GM21447 (cell line): ENCODE measurements at regions not wholly inside any gene's neighbourhood (a gene's known extent, or its start where the extent isn't known, plus 50 kb on each side); places are given as distances from the start of the nearest gene placed in this dataset.
"Not testable (repeated sequence)": the region's sequence is repeated elsewhere in the genome, so short reads cannot be mapped to it uniquely, and the experiment has no call there.

Experiments used
- ATAC-seq: cut with Tn5 transposase; IDR thresholded peaks from one replicate; pipeline ENCODE4 v1.9.1; 2021; ENCODE audit not compliant: unreplicated experiment

DNA sequence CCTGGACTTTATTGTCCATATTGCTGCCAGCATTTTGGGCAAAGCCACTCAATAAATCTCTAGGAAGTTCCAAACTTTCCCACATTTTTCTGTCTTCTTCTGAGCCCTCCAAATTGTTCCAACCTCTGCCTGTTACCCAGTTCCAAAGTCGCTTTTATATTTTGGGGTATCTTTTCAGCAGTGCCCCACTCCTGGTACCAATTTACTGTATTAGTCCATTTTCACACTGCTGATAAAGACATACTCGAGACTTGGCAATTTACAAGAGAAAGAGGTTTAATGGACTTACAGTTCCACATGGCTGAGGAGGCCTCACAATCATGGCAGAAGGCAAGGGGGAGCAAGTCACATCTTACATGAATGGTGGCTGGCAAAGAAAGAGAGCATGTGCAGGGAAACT is 53.4 kb downstream of the AHSP start:
- ATAC-seq = not testable (repeated sequence)

GRCh38 chr16:31601737-31602384 is 74.2 kb downstream of the AHSP start:
- ATAC-seq = not testable (repeated sequence)

GRCh38 chr16:31618130-31618529 is 90.4 kb downstream of the AHSP start:
- ATAC-seq = no peak

- no peak for ATAC-seq
Observed at GRCh38 chr16:31636433-31636832, 108.7 kb downstream of the AHSP start.

DNA sequence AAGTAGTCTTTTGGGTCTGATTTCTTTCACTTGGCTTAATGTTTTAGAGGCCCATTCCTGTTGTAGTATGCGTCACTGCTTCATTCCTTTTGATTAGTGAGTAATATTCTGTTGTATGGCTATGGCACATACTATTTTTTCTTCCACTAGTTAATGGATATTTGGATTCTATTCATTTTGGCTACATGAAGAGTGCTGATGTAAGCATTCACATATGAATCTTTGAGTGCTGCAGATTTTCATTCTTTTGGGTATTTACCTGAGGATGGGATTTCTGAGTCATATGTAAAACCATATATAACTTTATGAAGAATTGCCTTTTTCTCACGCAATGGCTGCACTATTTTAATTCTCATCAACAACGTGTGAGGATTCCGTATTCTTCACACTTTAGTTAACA is 113.6 kb downstream of the AHSP start:
- no peak for ATAC-seq

DNA sequence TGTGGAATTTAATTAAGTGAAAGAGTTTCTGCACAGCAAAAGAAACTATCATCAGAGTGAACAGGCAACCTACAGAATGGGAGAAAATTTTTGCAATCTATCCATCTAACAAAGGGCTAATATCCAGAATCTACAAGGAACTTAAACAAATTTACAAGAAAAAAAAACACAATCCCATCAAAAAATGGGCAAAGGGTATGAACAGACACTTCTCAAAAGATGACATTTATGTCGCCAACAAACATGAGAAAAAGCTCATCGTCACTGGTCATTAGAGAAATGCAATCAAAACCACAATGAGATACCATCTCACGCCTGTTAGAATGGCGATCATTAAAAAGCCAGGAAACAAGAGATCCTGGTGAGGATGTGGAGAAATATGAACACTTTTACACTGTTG is 128.0 kb downstream of the AHSP start:
- ATAC-seq = not testable (repeated sequence)

- ATAC-seq = no peak
Observed at GRCh38 chr16:31664683-31665482, 137.2 kb downstream of the AHSP start.

- no peak for ATAC-seq
Observed at GRCh38 chr16:31674686-31675085, 147.0 kb downstream of the AHSP start.

GRCh38 chr16:31676731-31677130 is 149.0 kb downstream of the AHSP start:
- ATAC-seq = no peak

GRCh38 chr16:31678649-31679325 is 151.1 kb downstream of the AHSP start:
- no peak for ATAC-seq

- not testable (repeated sequence) for ATAC-seq
Observed at GRCh38 chr16:31689331-31689730, 161.6 kb downstream of the AHSP start.

DNA sequence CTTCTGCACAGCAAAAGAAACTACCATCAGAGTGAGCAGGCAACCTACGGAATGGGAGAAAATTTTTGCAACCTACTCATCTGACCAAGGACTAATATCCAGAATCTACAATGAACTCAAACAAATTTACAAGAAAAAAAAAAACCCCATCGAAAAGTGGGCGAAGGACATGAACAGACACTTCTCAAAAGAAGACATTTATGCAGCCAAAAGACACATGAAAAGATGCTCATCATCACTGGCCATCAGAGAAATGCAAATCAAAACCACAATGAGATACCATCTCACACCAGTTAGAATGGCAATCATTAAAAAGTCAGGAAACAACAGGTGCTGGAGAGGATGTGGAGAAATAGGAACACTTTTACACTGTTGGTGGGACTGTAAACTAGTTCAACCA is 164.6 kb downstream of the AHSP start:
- not testable (repeated sequence) for ATAC-seq

DNA sequence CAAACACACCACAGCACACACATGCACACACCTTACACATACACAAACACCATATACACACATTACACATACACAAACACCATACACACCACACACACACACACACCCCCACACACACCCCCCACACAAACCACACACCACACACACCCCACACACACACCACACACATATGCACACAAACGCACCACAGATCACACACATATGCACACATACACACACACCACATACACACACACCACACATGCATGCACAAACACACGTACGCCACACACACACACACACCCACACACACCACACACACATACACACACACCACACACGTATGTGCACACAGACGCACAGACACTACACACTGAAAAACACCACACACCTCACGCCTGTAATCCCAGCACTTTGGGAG is 166.0 kb downstream of the AHSP start:
- no peak for ATAC-seq

DNA sequence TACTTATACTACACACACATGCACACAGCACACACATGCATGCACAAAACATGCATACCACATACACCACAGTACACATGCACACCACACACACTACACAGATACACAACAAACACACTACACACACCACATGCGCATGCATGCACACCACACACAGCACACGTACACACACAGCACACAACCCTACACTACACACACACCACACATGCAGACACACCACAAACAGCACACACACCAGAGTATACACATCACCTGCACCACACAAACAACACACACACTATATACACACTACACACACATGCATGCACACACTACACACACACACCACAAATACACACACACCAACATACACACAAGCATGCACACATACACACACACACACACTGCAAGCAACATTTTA is 166.8 kb downstream of the AHSP start:
- no peak for ATAC-seq

DNA sequence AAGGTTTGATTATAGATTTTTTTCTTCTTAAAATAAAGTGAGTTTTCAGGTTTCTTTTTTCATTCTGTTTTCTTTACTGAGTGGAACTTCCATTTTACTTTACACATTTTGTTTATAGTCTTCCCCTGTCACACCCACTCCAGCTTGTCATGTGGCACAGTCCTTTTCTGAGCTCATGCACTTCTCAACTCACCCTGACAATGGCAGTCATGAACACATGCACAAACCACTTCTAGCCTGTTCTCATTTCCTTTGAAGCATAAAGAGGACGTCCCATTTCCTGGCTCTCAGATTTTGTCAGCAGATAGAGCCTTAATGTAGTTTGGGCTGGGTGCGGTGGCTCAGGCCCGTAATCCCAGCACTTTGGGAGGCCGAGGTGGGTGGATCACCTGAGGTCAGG is 168.0 kb downstream of the AHSP start:
- ATAC-seq = no peak

- ATAC-seq = no peak
Observed at GRCh38 chr16:31696968-31697743, 169.5 kb downstream of the AHSP start.

- no peak for ATAC-seq
Observed at GRCh38 chr16:31697744-31698125, 170.0 kb downstream of the AHSP start.

DNA sequence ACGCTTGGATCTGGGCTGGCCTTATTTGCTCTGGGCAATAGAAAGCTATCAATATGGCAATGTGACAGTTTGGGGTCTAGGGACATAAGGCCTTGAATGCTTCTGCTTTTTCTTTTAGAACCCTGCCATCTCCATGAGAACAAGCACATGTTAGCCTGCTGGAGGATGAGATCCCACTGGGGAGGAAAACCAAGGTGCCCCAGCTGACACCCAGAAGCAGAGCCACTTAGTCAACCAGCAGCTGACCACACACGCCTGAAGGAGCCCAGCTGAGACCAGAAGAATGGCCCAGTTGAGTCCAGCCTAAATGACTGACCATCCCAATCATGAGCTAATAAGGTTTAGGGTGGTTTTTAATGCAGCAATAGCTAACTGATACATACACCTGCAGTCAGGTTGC is 171.2 kb downstream of the AHSP start:
- no peak for ATAC-seq

DNA sequence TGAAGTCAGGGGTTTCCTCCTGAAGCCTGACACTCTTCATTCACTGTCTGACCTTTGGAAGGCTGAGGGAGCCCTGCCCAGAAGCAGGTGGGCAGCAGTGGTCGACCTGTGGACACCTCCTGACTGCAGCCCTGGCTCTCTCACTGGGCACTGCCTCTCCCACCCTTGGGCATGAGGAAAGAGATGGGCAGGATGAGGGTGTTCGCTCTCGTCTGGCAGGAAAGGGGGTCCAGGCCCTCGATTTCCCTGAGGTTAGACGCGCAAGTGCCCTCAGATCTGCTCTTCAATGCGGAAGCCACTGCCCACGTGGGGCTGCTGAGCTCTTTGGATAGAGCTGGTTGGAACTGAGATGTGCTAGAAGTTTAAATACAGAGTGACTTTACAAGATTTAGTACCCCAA is 171.9 kb downstream of the AHSP start:
- no peak for ATAC-seq

GRCh38 chr16:31700200-31700529 is 172.5 kb downstream of the AHSP start:
- no peak for ATAC-seq
